CMK (cell line): ENCODE measurements at regions not wholly inside any gene's neighbourhood (a gene's known extent, or its start where the extent isn't known, plus 50 kb on each side); places are given as distances from the start of the nearest gene placed in this dataset.

Experiments
- DNase-seq: peaks from one replicate; pipeline ENCODE4 v3.0.0-alpha.2; 2010; ENCODE audit warnings: low read depth

GRCh38 chr10:10225136-10225676, 792.5 kb upstream of the CELF2 start:
- DNase-seq: no peak

- DNase-seq: no peak
Observed at GRCh38 chr10:10233229-10233628, 784.4 kb upstream of the CELF2 start.

- DNase-seq: no peak
Observed at GRCh38 chr10:10235003-10235402, 782.7 kb upstream of the CELF2 start.

- DNase-seq: no peak
Observed at GRCh38 chr10:10247585-10247984, 770.1 kb upstream of the CELF2 start.

- DNase-seq: no peak
Observed at GRCh38 chr10:10256860-10257259, 760.8 kb upstream of the CELF2 start.

- no peak for DNase-seq
Observed at GRCh38 chr10:10259013-10259412, 758.7 kb upstream of the CELF2 start.

- no peak for DNase-seq
Observed at GRCh38 chr10:10270126-10271050, 747.3 kb upstream of the CELF2 start.

GRCh38 chr10:10271639-10272192, 746.0 kb upstream of the CELF2 start:
- no peak for DNase-seq

GRCh38 chr10:10273661-10274060, 744.0 kb upstream of the CELF2 start:
- no peak for DNase-seq

GRCh38 chr10:10279906-10280305, 737.8 kb upstream of the CELF2 start:
- no peak for DNase-seq

GRCh38 chr10:10292501-10292900, 725.2 kb upstream of the CELF2 start:
- DNase-seq: no peak

GRCh38 chr10:10293041-10293440, 724.6 kb upstream of the CELF2 start:
- DNase-seq: no peak

GRCh38 chr10:10293481-10293951, 724.2 kb upstream of the CELF2 start:
- DNase-seq: no peak

- no peak for DNase-seq
Observed at GRCh38 chr10:10294184-10294880, 723.3 kb upstream of the CELF2 start.

GRCh38 chr10:10294881-10295529, 722.7 kb upstream of the CELF2 start:
- no peak for DNase-seq

GRCh38 chr10:10295537-10295936, 722.1 kb upstream of the CELF2 start:
- no peak for DNase-seq

- no peak for DNase-seq
Observed at GRCh38 chr10:10302689-10303088, 715.0 kb upstream of the CELF2 start.

GRCh38 chr10:10307036-10307435, 710.6 kb upstream of the CELF2 start:
- no peak for DNase-seq

- DNase-seq: no peak
Observed at GRCh38 chr10:10307551-10307950, 710.1 kb upstream of the CELF2 start.

- DNase-seq: no peak
Observed at GRCh38 chr10:10310498-10310897, 707.2 kb upstream of the CELF2 start.

GRCh38 chr10:10311966-10312365, 705.7 kb upstream of the CELF2 start:
- no peak for DNase-seq
